B cell (primary cell): ENCODE measurements at regions not wholly inside any gene's neighbourhood (a gene's known extent, or its start where the extent isn't known, plus 50 kb on each side); places are given as distances from the start of the nearest gene placed in this dataset.

ENCODE experiments used
- ATAC-seq: fragments of 200-7000 bp; cut with Tn5 transposase; one replicate; pipeline ENCODE4 v1.10.0; 2021; ENCODE audit warnings: low read depth, mild to moderate bottlenecking, moderate number of reproducible peaks, moderate library complexity
- CTCF ChIA-PET: fragments of 350-600 bp; sonication (Branson Sonifier 250); formaldehyde crosslinking; loops from one replicate; lab custom pipeline; 2021; ENCODE audit warnings: antibody characterized with exemption, inconsistent platforms; lab: Charles Lee
- POLR2A ChIA-PET: fragments of 350-600 bp; sonication (Branson Sonifier 250); formaldehyde crosslinking; loops from one replicate; lab custom pipeline; 2021; ENCODE audit warnings: antibody characterized with exemption; lab: Charles Lee
- DNase-seq: peaks from one replicate; pipeline ENCODE4 v3.0.0; 2013
- H2AFZ ChIP-seq: 2 replicates; pipeline ENCODE4 v1.6.1; 2012; ENCODE audit warnings: mild to moderate bottlenecking, low read depth, low read length; ENCODE audit not compliant: insufficient read depth, poor library complexity, severe bottlenecking
- H3K27ac ChIP-seq, 2 donors: 1 replicate in 1 of 2; 2 replicates in 1 of 2; pipeline ENCODE4 v1.5.1; 2012 to 2013; ENCODE audit warnings: low read length in 2 of 2, mild to moderate bottlenecking in 2 of 2, moderate library complexity in 1 of 2
- H3K27me3 ChIP-seq, 4 experiments: fragments of 200-600 bp in 1 of 4; sonication (generic) in 1 of 4; replicated peaks in 1 of 4; 1 replicate in 2 of 4; 2 replicates in 2 of 4; pipeline versions ENCODE4 v1.6.1 to v1.7.0; 2013 to 2016; ENCODE audit warnings: low read length in 3 of 4, mild to moderate bottlenecking in 2 of 4, mixed read lengths in 1 of 4, moderate library complexity in 1 of 4; ENCODE audit not compliant: insufficient read depth in 4 of 4, control insufficient read depth in 3 of 4; ENCODE audit errors: control extremely low read depth in 1 of 4
- H3K36me3 ChIP-seq, 2 experiments: replicated peaks in 1 of 2; 1 replicate in 1 of 2; 2 replicates in 1 of 2; pipeline versions ENCODE4 v1.6.1 to v1.7.1; 2013; ENCODE audit warnings: low read length in 1 of 2; ENCODE audit not compliant: insufficient read depth in 2 of 2, control insufficient read depth in 1 of 2; ENCODE audit errors: control extremely low read depth in 1 of 2, extremely low read depth in 1 of 2
- H3K4me1 ChIP-seq, 2 donors: fragments of 200-600 bp in 1 of 2; sonication (generic) in 1 of 2; 1 replicate in 1 of 2; 2 replicates in 1 of 2; pipeline versions ENCODE4 v1.5.1 to v1.6.1; 2013 to 2017; ENCODE audit warnings: low read length in 2 of 2; ENCODE audit not compliant: control insufficient read depth in 2 of 2, insufficient read depth in 2 of 2
- H3K4me2 ChIP-seq: replicated peaks from 2 replicates; pipeline ENCODE3; 2012; ENCODE audit warnings: mild to moderate bottlenecking, low read depth, low read length; ENCODE audit not compliant: poor library complexity, severe bottlenecking
- H3K4me3 ChIP-seq, 5 experiments: fragments of 200-600 bp in 1 of 5; sonication (generic) in 1 of 5; 1 replicate in 3 of 5; 2 replicates in 2 of 5; pipeline versions ENCODE4 v1.5.1 to v1.7.0; 2011 to 2016; ENCODE audit warnings: low read length in 4 of 5, mild to moderate bottlenecking in 4 of 5, low read depth in 2 of 5, control low read depth in 1 of 5, moderate library complexity in 1 of 5; ENCODE audit not compliant: insufficient read depth in 1 of 5; ENCODE audit errors: control extremely low read depth in 1 of 5, extremely low read depth in 1 of 5
- H3K79me2 ChIP-seq: fragments of 200-600 bp; sonication (generic); one replicate; pipeline ENCODE4 v1.6.0; 2016; ENCODE audit warnings: low read length; ENCODE audit not compliant: control insufficient read depth, insufficient read depth
- H3K9ac ChIP-seq: fragments of 200-600 bp; sonication (generic); 2 replicates; pipeline ENCODE4 v1.6.1; 2017; ENCODE audit warnings: mild to moderate bottlenecking, low read length, moderate library complexity
- H3K9me3 ChIP-seq, 3 donors: one replicate each; pipeline versions ENCODE4 v1.6.1 to v1.7.1; 2013; ENCODE audit warnings: low read length in 2 of 3; ENCODE audit not compliant: control insufficient read depth in 2 of 3, insufficient read depth in 1 of 3; ENCODE audit errors: control extremely low read depth in 1 of 3
- H4K20me1 ChIP-seq: 2 replicates; pipeline ENCODE4 v1.6.0; 2012; ENCODE audit warnings: mild to moderate bottlenecking, low read length; ENCODE audit not compliant: insufficient read depth, control insufficient read depth, poor library complexity, severe bottlenecking
- H3K27ac Mint-ChIP-seq: one replicate; pipeline ENCODE4 v1.8.0; 2021; ENCODE audit warnings: mixed read lengths
- H3K27me3 Mint-ChIP-seq: one replicate; pipeline ENCODE4 v1.8.0; 2021; ENCODE audit warnings: mixed read lengths
- H3K4me1 Mint-ChIP-seq: one replicate; pipeline ENCODE4 v1.8.0; 2021; ENCODE audit warnings: mixed read lengths
- H3K4me3 Mint-ChIP-seq: one replicate; pipeline ENCODE4 v1.8.0; 2021; ENCODE audit warnings: mixed read lengths
- H3K9me3 Mint-ChIP-seq: one replicate; pipeline ENCODE4 v1.8.0; 2022; ENCODE audit warnings: mixed read lengths; ENCODE audit not compliant: insufficient read depth
- EZH2 ChIP-seq: IDR thresholded peaks from 2 replicates; pipeline ENCODE4 v1.6.1; 2012; ENCODE audit warnings: borderline replicate concordance, low read depth, mild to moderate bottlenecking, moderate library complexity, low read length; ENCODE audit not compliant: insufficient read depth, poor library complexity, severe bottlenecking
- WGBS: methylation state at CpG from one replicate; pipeline ENCODE4 v1.1.5; 2013; ENCODE audit warnings: missing lambda C conversion rate; ENCODE audit not compliant: insufficient coverage; 5-methylcytosine and 5-hydroxymethylcytosine counted together
- intact Hi-C: fragments of 100-400 bp; cut with micrococcal nuclease; formaldehyde crosslinking; loops from one replicate; pipeline ENCODE4 v1.10.0; 2022
- TF ChIP-seq, protein P1 (sequence below): fragments of 200-600 bp; IDR thresholded peaks from one replicate; pipeline ENCODE4 v1.8.0; 2022; ENCODE audit warnings: antibody characterized with exemption, mild to moderate bottlenecking

DNA sequence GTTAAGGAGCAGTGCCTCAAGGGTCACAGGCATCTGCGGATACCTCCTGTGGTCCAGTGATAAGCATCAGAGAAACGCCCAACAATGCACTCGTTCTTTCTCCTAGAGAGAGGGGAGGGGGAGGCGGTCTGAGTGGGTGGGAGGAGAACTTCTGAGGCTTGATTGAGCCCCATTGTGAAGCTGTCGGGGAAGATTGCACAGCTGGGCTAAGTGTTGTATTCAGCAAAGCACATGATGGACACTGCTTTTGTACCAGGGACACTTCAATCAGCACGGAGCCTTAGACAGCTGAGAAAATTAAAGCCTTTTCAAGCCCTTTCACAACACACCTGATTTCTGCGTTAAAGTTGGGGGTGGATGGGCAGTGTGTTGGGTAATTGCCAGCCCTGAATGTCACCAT, 230.3 kb upstream of the GHITM start:
- Mint-ChIP-seq H3K27me3 (no peaks in the 10 kb centered on the region), H3K27ac (no peak overlapping the region), H3K4me3 (no peak overlapping the region), H3K4me1 (no peaks in the 10 kb centered on the region), H3K9me3 (no peaks in the 10 kb centered on the region)
- no peak overlapping the region for H3K27ac ChIP-seq
- H3K27me3 ChIP-seq, result no peaks in the 10 kb centered on the region
- no peak overlapping the region for H3K4me2 ChIP-seq
- H3K79me2 ChIP-seq, result no peaks in the 10 kb centered on the region
- ChIA-PET POLR2A (no interaction called here), CTCF (no interaction called here)
- H3K36me3 ChIP-seq, result no peaks in the 10 kb centered on the region
- H3K4me3 ChIP-seq, result no peak overlapping the region
- H3K9ac ChIP-seq, result no peak overlapping the region
- DNase-seq (no peak), ATAC-seq (no peak)
- TF ChIP-seq, protein P1, sequence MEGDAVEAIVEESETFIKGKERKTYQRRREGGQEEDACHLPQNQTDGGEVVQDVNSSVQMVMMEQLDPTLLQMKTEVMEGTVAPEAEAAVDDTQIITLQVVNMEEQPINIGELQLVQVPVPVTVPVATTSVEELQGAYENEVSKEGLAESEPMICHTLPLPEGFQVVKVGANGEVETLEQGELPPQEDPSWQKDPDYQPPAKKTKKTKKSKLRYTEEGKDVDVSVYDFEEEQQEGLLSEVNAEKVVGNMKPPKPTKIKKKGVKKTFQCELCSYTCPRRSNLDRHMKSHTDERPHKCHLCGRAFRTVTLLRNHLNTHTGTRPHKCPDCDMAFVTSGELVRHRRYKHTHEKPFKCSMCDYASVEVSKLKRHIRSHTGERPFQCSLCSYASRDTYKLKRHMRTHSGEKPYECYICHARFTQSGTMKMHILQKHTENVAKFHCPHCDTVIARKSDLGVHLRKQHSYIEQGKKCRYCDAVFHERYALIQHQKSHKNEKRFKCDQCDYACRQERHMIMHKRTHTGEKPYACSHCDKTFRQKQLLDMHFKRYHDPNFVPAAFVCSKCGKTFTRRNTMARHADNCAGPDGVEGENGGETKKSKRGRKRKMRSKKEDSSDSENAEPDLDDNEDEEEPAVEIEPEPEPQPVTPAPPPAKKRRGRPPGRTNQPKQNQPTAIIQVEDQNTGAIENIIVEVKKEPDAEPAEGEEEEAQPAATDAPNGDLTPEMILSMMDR, result no peak
- TF ChIP-seq EZH2, result no peak
- H3K9me3 ChIP-seq, result no peaks in the 10 kb centered on the region
- H2AFZ ChIP-seq, result no peak overlapping the region
- 41% methylated on average over 6 of the region's 7 CpGs for WGBS
- H4K20me1 ChIP-seq, result no peaks in the 10 kb centered on the region
- intact Hi-C loops, result no loop called here
- no peaks in the 10 kb centered on the region for H3K4me1 ChIP-seq

DNA sequence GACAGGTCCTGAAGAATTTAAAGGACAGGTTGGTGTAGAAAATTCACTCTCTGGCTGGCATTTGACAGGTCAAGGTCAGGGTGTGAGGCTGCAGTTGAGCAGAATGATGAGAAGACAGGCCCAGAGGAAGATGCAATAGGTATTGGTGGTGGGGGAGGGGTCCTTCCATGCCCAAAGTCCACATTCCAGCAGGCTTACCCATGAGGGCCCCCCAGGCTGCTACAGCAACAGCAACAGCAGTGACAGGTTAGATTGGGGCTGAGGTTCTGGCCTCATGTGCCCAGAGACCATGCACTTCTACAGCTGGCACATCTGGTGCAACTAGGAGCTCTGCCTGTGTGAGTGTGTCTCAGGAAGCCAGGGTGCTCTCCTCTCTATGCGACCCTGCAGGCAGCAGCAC, 223.5 kb upstream of the GHITM start:
- Histone ChIP-seq H4K20me1 (no peaks in the 10 kb centered on the region), H3K4me2 (no peak overlapping the region), H3K9ac (no peak overlapping the region), H3K79me2 (no peaks in the 10 kb centered on the region), H3K4me3 (no peak overlapping the region), H3K27me3 (no peaks in the 10 kb centered on the region), H3K4me1 (no peaks in the 10 kb centered on the region), H3K36me3 (no peaks in the 10 kb centered on the region), H3K9me3 (no peaks in the 10 kb centered on the region), H2AFZ (no peak overlapping the region), H3K27ac (no peak overlapping the region)
- ATAC-seq, result no peak
- Mint-ChIP-seq H3K27me3 (peaks cover 4% of the 10 kb centered on the region), H3K4me3 (no peak overlapping the region), H3K4me1 (no peaks in the 10 kb centered on the region), H3K27ac (no peak overlapping the region), H3K9me3 (no peaks in the 10 kb centered on the region)
- CTCF ChIA-PET, result no interaction called here
- TF ChIP-seq, protein P1, result no peak
- TF ChIP-seq EZH2, result no peak
- no peak for DNase-seq
- intact Hi-C loops, result no loop called here
- WGBS, result 100% methylated on average over 1 of the region's 1 CpG
- POLR2A ChIA-PET, result no interaction called here
